Stimulated activated CD4-positive, alpha-beta T cell treated with anti-CD3 and anti-CD28 coated beads, Interleukin-1b, Interleukin-23, amount 100 ng/mL, for 48 hours (primary cell): ENCODE measurements at regions not wholly inside any gene's neighbourhood (a gene's known extent, or its start where the extent isn't known, plus 50 kb on each side); places are given as distances from the start of the nearest gene placed in this dataset.
A peak's percentile ranks its signal among the peaks of the same experiment; 100 is the strongest.
"Not testable (repeated sequence)": the region's sequence is repeated elsewhere in the genome, so short reads cannot be mapped to it uniquely, and the experiment has no call there.

ENCODE experiments used
- DNase-seq: peaks from one replicate; pipeline ENCODE4 v3.0.0-alpha.2; 2020

- no peak for DNase-seq
Observed at GRCh38 chr2:129906139-129906860, 73.2 kb upstream of the RAB6C start.

- no peak for DNase-seq
Observed at GRCh38 chr2:129906861-129907235, 72.6 kb upstream of the RAB6C start.

- no peak for DNase-seq
Observed at GRCh38 chr2:129907256-129907998, 72.0 kb upstream of the RAB6C start.

GRCh38 chr2:129908721-129909373, 70.6 kb upstream of the RAB6C start:
- no peak for DNase-seq

DNA sequence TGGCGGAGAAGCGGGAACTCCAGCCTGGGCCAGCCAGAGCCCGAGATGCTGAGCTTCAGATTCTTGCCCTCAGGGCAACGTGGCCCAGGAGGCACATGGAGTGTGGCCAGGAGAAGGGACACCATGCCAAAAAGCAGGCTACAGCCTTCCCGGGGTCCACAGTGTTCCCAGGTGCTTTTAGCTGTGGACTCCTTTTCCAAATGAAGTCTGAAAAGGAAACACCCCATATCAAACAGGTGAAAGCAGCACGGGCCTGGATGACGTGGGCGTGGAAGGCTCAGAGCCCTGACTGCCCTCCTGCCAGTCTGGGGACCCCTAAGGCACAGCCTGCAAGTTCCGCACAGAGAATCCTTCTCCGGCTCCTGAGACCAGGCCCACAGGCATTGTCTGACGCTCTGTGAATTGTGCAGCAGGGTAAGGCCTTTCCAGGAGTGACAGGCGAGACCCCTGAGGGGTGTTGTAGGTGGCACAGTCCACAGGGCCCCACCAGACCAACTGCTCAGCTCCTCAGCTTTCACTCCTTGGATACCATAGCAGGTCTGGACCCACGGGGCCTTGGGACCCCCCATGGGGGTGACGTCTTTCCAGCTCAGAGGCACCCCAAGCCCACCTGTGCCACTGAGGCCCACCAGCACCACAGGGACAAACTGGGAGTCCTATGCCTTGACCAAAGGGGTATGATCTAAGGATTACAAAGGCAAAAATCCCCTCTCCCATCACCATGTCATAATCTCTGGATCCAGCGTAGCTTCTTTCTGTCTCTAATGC, 69.6 kb upstream of the RAB6C start:
- no peak for DNase-seq

- no peak for DNase-seq
Observed at GRCh38 chr2:129910446-129911362, 68.8 kb upstream of the RAB6C start.

- DNase-seq, result no peak
Observed at GRCh38 chr2:129911363-129912065, 68.0 kb upstream of the RAB6C start.

- DNase-seq, result no peak
Observed at GRCh38 chr2:129912066-129912820, 67.2 kb upstream of the RAB6C start.

DNA sequence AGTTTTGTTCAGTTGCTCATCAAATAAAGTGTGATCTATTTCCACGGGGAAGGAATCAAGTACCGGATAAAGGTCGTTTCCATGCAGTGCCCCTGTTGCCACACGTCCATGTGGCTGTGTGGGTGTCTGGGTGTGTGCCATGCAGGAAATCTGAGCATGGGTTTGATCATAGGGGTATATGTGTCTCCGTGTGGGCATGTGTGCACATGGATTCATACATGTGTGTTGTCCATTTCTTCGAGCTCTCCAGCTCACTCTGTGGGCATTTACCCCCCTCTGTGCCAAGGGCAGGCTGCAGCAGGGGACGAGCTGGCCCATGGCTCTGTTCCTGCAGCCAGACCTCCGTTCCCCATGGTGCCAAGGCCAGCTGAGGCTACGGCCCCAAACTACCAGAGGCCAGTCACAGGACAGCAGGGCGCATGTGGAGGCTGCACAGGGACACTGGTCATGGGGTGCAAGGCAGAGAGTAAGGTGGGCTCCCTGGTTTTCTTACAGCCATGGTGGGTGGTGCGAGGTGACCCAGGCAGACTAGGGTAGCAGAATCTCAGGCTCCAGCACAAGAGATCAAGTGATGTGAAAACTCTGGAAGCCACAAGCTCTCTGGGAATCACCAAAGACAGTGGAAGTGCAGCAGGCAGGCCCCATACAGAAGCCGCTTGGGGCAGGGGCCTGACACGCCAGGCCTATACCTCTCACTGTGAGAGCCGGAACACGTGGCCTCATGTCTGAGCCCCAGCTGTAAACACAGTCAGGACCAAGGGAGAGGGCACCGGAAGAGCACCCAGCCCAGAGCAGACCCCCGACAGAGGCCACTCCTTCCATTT, 66.4 kb upstream of the RAB6C start:
- DNase-seq, result no peak

GRCh38 chr2:129913695-129914495, 65.6 kb upstream of the RAB6C start:
- DNase-seq, result no peak

GRCh38 chr2:129914538-129915302, 64.7 kb upstream of the RAB6C start:
- DNase-seq, result no peak

- no peak for DNase-seq
Observed at GRCh38 chr2:129915303-129915840, 64.1 kb upstream of the RAB6C start.

DNA sequence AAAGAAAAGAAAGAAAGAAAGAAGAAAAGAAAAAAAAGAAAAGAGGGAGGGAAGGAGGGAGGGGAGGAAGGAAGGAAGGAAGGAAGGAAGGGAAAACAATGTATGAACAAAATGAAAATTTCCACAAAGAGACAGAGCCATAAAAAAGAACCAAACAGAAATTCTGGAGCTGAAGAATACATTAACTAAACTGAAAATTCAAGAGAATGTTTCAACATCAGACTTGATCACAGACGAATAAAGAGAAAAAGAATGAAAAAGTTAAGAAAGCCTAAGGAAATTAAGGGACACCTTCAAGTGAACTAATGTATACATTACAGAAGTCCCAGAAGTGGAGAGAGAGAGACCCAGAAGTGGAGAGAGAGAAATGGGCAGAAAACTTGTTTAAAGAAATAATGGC, 60.9 kb upstream of the RAB6C start:
- DNase-seq, result no peak

DNA sequence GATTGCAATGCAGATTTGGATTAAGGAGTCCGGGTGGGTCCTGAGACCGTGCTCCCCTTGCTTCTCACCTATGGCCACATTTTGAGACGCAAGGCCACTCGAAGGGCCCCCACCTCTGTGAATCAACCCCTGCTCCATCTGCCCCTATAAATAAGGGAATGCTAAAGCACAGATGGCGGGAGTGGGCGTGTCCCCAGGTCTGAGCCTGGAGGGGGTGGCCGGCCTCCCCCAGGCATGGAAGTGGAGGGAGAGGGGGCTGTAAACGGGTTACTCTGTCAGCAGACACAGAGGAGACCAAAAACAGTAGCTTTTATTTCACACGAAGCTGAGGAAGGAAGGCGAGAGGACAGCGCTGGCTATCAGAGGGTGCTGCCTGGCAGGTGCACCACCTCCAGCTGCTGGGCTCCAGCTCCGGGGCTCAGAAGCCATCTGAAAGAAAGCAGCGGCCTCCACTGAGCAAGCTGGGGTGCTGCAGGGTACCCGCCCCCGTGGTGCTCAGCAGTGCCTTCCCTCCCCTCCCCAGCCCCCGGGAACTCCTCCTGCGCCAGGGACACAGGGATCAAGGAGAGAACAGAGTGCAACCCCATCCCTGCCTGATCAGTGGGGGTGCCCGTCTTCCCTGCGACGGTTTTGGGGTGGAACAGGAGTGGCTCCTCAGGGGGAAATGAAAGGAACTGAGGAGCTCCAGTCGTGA, 56.7 kb upstream of the RAB6C start:
- DNase-seq, result no peak

GRCh38 chr2:129923265-129924091, 56.0 kb upstream of the RAB6C start:
- DNase-seq, result peak; percentile 10

- DNase-seq, result not testable (repeated sequence)
Observed at GRCh38 chr2:129924115-129924514, 55.4 kb upstream of the RAB6C start.
